ENCODE measurements at regions not wholly inside any gene's neighbourhood (a gene's known extent, or its start where the extent isn't known, plus 50 kb on each side); places are given as distances from the start of the nearest gene placed in this dataset.

DNA sequence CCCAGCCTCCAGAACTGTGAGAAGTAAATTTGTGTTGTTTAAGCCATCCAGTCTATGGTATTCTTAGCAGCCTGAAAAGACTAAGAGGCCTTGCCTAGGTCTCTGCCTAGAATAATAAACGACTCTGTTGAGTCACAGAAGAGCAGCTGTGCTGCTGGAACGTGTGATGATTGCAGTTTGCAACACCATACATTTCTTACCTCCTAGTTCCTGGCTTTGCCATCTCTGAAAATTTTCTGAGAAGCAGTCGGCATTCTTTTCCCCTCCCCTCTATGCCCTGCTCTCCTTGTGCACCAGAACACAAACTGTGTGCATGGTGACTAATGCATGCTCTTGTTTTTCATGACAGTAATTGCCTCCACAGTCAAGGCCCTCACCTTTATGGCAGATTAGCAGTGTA, 301.3 kb downstream of the IL20RB start:
- no peak for DNase-seq (ENCODE audit: low read depth)
- TF ChIP-seq, protein P1, sequence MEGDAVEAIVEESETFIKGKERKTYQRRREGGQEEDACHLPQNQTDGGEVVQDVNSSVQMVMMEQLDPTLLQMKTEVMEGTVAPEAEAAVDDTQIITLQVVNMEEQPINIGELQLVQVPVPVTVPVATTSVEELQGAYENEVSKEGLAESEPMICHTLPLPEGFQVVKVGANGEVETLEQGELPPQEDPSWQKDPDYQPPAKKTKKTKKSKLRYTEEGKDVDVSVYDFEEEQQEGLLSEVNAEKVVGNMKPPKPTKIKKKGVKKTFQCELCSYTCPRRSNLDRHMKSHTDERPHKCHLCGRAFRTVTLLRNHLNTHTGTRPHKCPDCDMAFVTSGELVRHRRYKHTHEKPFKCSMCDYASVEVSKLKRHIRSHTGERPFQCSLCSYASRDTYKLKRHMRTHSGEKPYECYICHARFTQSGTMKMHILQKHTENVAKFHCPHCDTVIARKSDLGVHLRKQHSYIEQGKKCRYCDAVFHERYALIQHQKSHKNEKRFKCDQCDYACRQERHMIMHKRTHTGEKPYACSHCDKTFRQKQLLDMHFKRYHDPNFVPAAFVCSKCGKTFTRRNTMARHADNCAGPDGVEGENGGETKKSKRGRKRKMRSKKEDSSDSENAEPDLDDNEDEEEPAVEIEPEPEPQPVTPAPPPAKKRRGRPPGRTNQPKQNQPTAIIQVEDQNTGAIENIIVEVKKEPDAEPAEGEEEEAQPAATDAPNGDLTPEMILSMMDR (conservative IDR thresholded peaks at IDR 0.05; ENCODE audit: low read depth, low read length): no peak
- H3K4me3 ChIP-seq (ENCODE audit: low read depth, low read length): no peak overlapping the region

DNA sequence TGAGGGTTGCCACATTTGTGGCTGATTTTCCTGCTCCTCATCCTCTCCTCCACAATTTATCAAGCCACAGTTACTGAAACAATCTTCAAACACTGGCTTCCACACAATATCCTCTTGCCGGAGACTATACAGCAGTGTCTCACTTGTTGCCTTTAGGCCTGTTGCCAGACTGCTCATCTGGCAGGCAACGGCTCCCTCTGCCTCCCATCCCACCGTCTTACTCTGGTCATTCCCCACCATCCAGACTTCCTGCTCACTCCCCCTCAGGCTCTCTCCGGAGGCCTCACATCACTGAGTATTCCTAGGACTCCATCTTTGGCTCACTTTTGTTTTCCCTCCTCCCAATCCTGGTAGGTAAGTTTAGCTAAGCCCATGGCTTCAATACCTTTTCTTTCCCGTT, 301.9 kb downstream of the IL20RB start:
- TF ChIP-seq, protein P1 (conservative IDR thresholded peaks at IDR 0.05; ENCODE audit: low read depth, low read length): no peak
- H3K4me3 ChIP-seq (ENCODE audit: low read depth, low read length): no peak overlapping the region
- DNase-seq (ENCODE audit: low read depth): no peak

- TF ChIP-seq, protein P1 (conservative IDR thresholded peaks at IDR 0.05; ENCODE audit: low read depth, low read length): no peak
- no peak overlapping the region for H3K4me3 ChIP-seq (ENCODE audit: low read depth, low read length)
- DNase-seq (ENCODE audit: low read depth): no peak
These were observed 306.5 kb downstream of the IL20RB start for GRCh38 chr3:137264071-137264820.

GRCh38 chr3:137264843-137265330, 307.1 kb downstream of the IL20RB start:
- TF ChIP-seq, protein P1 (conservative IDR thresholded peaks at IDR 0.05; ENCODE audit: low read depth, low read length): no peak
- no peak for DNase-seq (ENCODE audit: low read depth)
- no peak overlapping the region for H3K4me3 ChIP-seq (ENCODE audit: low read depth, low read length)

GRCh38 chr3:137282871-137283270, 325.1 kb downstream of the IL20RB start:
- no peak for DNase-seq (ENCODE audit: low read depth)
- TF ChIP-seq, protein P1 (conservative IDR thresholded peaks at IDR 0.05; ENCODE audit: low read depth, low read length): no peak
- H3K4me3 ChIP-seq (ENCODE audit: low read depth, low read length): no peak overlapping the region

GRCh38 chr3:137285924-137286323, 328.1 kb downstream of the IL20RB start:
- TF ChIP-seq, protein P1 (conservative IDR thresholded peaks at IDR 0.05; ENCODE audit: low read depth, low read length): no peak
- no peak for DNase-seq (ENCODE audit: low read depth)
- no peak overlapping the region for H3K4me3 ChIP-seq (ENCODE audit: low read depth, low read length)

DNA sequence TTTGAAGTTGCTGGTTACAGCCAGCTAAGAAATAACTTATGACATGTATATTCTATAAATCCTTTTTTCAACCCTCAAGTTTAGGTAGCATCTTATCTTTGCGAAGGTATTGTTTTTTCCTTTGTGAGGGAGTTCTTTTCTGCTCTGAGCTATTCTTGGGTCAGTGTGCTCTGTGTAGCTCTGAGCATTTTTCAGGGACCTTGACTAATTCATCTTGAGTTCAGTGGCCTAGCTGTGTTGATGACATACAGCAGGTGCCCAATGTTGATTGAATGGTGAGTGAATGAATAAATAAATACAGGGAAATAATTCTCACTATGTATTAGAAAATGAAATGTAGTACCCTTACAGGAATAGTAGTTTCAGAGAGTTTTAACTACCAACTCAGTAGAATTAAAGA, 335.3 kb downstream of the IL20RB start:
- TF ChIP-seq, protein P1 (conservative IDR thresholded peaks at IDR 0.05; ENCODE audit: low read depth, low read length): no peak
- H3K4me3 ChIP-seq (ENCODE audit: low read depth, low read length): no peak overlapping the region
- DNase-seq (ENCODE audit: low read depth): no peak

Measured in choroid plexus epithelial cell (primary cell).